SU-DHL-6 (cell line): ENCODE measurements at regions not wholly inside any gene's neighbourhood (a gene's known extent, or its start where the extent isn't known, plus 50 kb on each side); places are given as distances from the start of the nearest gene placed in this dataset.

Source experiments
- EZH2phosphoT487 ChIP-seq: fragments of 200-600 bp; sonication (generic), shearing (Covaris generic); conservative IDR thresholded peaks from 2 replicates; pipeline ENCODE4 v1.6.1; 2018; ENCODE audit warnings: mild to moderate bottlenecking, antibody characterized with exemption, low read length, moderate library complexity, mixed read lengths
- TF ChIP-seq, protein P1 (sequence below): fragments of 200-600 bp; sonication (generic); IDR thresholded peaks from one replicate; pipeline ENCODE4 v1.5.1; 2017; ENCODE audit warnings: antibody characterized with exemption, mild to moderate bottlenecking, low read length, moderate library complexity; ENCODE audit not compliant: insufficient read depth, poor library complexity, severe bottlenecking

DNA sequence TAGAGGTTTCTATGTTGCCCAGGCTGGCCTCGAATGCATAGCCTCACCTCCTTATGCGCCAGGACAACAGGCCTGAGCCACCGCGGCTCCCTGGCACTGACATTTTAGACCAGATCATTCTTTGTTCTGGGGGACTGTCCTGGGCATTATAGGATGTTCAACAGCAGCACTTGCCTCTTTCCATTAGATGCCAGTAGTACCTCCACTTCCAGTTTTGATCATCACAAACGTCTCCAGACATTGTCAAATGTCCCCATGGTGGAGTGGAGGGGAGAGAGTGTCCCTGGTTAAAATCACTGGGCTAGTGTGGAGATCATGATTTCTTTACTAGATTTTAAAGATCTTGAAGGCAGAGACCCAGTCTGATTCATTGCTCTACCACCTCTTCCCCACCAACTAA is 125.2 kb upstream of the MKLN1 start:
- TF ChIP-seq, protein P1, sequence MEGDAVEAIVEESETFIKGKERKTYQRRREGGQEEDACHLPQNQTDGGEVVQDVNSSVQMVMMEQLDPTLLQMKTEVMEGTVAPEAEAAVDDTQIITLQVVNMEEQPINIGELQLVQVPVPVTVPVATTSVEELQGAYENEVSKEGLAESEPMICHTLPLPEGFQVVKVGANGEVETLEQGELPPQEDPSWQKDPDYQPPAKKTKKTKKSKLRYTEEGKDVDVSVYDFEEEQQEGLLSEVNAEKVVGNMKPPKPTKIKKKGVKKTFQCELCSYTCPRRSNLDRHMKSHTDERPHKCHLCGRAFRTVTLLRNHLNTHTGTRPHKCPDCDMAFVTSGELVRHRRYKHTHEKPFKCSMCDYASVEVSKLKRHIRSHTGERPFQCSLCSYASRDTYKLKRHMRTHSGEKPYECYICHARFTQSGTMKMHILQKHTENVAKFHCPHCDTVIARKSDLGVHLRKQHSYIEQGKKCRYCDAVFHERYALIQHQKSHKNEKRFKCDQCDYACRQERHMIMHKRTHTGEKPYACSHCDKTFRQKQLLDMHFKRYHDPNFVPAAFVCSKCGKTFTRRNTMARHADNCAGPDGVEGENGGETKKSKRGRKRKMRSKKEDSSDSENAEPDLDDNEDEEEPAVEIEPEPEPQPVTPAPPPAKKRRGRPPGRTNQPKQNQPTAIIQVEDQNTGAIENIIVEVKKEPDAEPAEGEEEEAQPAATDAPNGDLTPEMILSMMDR = no peak
- no peak for TF ChIP-seq EZH2phosphoT487
